PC-3 (cell line): ENCODE measurements at regions not wholly inside any gene's neighbourhood (a gene's known extent, or its start where the extent isn't known, plus 50 kb on each side); places are given as distances from the start of the nearest gene placed in this dataset.
"Not testable (repeated sequence)": the region's sequence is repeated elsewhere in the genome, so short reads cannot be mapped to it uniquely, and the experiment has no call there.

ENCODE experiments used
- EZH2 ChIP-seq: fragments of 300-600 bp; sonication (generic); IDR thresholded peaks from one replicate; pipeline ENCODE4 v1.6.1; 2017; ENCODE audit warnings: antibody characterized with exemption, mild to moderate bottlenecking, low read length; ENCODE audit not compliant: unreplicated experiment
- TF ChIP-seq, protein P1 (sequence below): fragments of 300-600 bp; sonication (generic); conservative IDR thresholded peaks from 2 replicates; pipeline ENCODE4 v1.5.1; 2017; ENCODE audit warnings: antibody characterized with exemption, low read depth, mild to moderate bottlenecking, low read length

DNA sequence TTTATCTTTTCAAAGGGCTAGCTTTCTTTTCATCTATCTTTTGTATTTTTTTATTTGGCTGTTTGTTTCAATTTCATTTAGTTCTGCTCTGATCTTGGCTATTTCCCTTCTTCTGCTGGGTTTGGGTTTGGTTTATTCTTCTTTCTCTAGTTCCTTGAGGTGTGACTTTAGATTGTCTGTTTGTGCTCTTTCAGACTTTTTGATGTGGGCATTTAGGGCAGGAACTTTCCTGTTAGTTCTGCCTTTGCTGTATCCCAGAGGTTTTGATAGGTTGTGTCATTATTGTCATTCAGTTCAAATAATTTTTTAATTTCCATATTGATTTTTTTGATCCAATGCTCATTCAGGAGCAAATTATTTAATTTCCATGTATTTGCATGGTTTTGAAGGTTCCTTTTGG lies 325.0 kb downstream of the PTPRC start:
- TF ChIP-seq, protein P1, sequence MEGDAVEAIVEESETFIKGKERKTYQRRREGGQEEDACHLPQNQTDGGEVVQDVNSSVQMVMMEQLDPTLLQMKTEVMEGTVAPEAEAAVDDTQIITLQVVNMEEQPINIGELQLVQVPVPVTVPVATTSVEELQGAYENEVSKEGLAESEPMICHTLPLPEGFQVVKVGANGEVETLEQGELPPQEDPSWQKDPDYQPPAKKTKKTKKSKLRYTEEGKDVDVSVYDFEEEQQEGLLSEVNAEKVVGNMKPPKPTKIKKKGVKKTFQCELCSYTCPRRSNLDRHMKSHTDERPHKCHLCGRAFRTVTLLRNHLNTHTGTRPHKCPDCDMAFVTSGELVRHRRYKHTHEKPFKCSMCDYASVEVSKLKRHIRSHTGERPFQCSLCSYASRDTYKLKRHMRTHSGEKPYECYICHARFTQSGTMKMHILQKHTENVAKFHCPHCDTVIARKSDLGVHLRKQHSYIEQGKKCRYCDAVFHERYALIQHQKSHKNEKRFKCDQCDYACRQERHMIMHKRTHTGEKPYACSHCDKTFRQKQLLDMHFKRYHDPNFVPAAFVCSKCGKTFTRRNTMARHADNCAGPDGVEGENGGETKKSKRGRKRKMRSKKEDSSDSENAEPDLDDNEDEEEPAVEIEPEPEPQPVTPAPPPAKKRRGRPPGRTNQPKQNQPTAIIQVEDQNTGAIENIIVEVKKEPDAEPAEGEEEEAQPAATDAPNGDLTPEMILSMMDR: not testable (repeated sequence)
- not testable (repeated sequence) for TF ChIP-seq EZH2
